ENCODE measurements at regions not wholly inside any gene's neighbourhood (a gene's known extent, or its start where the extent isn't known, plus 50 kb on each side); places are given as distances from the start of the nearest gene placed in this dataset.

DNA sequence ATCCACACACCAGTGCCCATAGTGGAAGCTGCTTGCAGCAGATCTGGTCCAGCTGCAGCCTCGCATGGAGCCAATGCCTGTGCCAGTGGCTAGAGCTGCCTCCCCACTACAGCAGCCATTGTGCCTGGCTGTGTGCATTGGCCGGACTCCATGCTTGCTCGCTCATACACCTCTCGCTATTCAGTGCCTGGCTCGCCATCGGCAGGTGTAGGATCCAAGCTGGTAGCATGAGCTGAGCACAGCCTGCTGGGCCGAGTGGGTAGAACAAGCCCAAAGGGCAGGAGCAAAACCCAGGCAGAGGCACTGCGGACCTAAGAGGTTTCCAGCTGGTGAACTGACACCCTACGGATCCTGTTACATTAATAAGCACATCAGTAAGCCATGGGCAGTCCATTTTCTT lies 1184.1 kb downstream of the AMY1C start:
- Histone ChIP-seq H3K36me3 (no peaks in the 10 kb centered on the region), H3K4me1 (ENCODE audit: low read depth) (no peaks in the 10 kb centered on the region), H3K27me3 (no peaks in the 10 kb centered on the region), H3K4me3 (no peak overlapping the region), H3K27ac (no peak overlapping the region), H3K9me3 (ENCODE audit: low read depth) (no peaks in the 10 kb centered on the region)
- DNase-seq (ENCODE audit: low read depth in 1 of 2, low spot score in 1 of 2), result no peak
- TF ChIP-seq, protein P1, sequence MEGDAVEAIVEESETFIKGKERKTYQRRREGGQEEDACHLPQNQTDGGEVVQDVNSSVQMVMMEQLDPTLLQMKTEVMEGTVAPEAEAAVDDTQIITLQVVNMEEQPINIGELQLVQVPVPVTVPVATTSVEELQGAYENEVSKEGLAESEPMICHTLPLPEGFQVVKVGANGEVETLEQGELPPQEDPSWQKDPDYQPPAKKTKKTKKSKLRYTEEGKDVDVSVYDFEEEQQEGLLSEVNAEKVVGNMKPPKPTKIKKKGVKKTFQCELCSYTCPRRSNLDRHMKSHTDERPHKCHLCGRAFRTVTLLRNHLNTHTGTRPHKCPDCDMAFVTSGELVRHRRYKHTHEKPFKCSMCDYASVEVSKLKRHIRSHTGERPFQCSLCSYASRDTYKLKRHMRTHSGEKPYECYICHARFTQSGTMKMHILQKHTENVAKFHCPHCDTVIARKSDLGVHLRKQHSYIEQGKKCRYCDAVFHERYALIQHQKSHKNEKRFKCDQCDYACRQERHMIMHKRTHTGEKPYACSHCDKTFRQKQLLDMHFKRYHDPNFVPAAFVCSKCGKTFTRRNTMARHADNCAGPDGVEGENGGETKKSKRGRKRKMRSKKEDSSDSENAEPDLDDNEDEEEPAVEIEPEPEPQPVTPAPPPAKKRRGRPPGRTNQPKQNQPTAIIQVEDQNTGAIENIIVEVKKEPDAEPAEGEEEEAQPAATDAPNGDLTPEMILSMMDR (IDR thresholded peaks at IDR 0.05; ENCODE audit: low read depth, low read length), result no peak

DNA sequence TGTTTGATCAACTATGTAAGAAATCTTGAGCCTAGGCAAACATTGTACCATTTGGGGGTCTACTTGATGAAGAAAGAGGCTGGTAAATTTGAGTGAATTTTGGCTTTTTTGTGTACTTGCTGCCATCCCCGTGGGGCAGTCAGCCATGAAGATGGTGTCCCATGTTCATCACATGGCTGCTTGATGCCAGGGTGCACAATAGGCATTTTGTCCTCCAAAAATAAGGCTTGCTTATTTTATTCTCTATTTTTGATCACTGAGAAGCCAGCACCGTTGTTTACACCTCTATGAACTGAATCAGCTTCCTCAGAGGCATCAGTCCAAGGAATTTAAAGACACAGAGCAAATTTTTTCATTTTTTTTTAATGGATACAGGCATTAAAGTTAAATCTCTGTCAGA lies 1195.7 kb downstream of the AMY1C start:
- Histone ChIP-seq H3K27me3 (no peaks in the 10 kb centered on the region), H3K36me3 (no peaks in the 10 kb centered on the region), H3K4me1 (ENCODE audit: low read depth) (no peaks in the 10 kb centered on the region), H3K4me3 (no peak overlapping the region), H3K27ac (no peak overlapping the region), H3K9me3 (ENCODE audit: low read depth) (no peaks in the 10 kb centered on the region)
- DNase-seq (ENCODE audit: low read depth in 1 of 2, low spot score in 1 of 2), result no peak
- TF ChIP-seq, protein P1 (IDR thresholded peaks at IDR 0.05; ENCODE audit: low read depth, low read length), result no peak

DNA sequence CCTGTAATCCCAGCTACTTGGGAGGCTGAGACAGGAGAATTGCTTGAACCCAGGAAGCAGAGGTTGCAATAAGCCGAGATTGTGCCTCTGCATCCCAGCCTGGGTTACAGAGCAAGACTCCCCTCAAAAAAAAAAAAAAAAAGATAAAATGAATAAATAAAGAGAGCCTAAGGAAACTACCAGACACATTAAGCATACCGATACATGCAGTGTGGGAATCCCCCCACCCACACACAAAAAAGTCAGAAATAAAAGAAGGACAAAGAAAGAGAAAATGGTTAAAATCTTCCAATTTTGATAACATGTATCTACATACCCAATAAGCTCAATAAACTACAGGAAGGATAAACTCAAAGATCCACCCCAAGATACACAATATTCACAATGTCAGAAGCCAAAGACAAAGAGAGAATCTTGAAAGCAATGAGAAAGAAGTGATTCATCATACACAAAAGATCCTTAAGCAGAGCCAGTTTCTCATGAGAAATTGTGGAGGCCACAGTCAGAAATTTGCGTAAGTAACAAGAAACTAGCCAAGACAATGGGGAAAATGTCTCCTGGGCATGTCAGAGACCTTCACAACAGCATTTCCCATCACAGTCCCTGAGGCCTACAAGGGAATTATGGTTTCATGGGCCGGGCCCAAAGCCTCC lies 1197.0 kb downstream of the AMY1C start:
- no peak for DNase-seq (ENCODE audit: low read depth in 1 of 2, low spot score in 1 of 2)
- H3K4me3 ChIP-seq, result no peak overlapping the region
- H3K36me3 ChIP-seq, result no peaks in the 10 kb centered on the region
- TF ChIP-seq, protein P1 (IDR thresholded peaks at IDR 0.05; ENCODE audit: low read depth, low read length), result no peak
- H3K27ac ChIP-seq, result no peak overlapping the region
- no peaks in the 10 kb centered on the region for H3K9me3 ChIP-seq (ENCODE audit: low read depth)
- H3K4me1 ChIP-seq (ENCODE audit: low read depth), result no peaks in the 10 kb centered on the region
- H3K27me3 ChIP-seq, result no peaks in the 10 kb centered on the region

DNA sequence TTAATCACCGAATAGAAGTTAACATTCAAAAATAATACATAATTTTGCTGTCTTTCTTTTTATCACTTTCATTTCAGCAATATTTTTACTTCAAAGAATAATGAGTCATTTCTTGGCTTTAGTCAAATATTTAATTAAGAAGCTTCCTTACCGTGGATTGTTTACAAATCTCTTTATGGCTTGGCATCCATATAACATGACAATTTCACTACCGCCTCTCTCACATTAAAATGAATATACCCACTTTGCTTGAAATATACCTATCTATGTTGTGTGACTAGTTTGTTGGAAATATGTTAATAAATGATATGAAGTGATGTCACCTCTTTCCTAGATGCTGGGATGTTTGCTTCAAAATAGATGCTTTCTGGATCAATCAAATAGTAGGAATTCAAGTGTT lies 1203.9 kb downstream of the AMY1C start:
- Histone ChIP-seq H3K9me3 (ENCODE audit: low read depth) (no peaks in the 10 kb centered on the region), H3K4me3 (no peak overlapping the region), H3K4me1 (ENCODE audit: low read depth) (no peaks in the 10 kb centered on the region), H3K27ac (no peak overlapping the region), H3K36me3 (no peaks in the 10 kb centered on the region), H3K27me3 (no peaks in the 10 kb centered on the region)
- TF ChIP-seq, protein P1 (IDR thresholded peaks at IDR 0.05; ENCODE audit: low read depth, low read length), result no peak
- no peak for DNase-seq (ENCODE audit: low read depth in 1 of 2, low spot score in 1 of 2)

DNA sequence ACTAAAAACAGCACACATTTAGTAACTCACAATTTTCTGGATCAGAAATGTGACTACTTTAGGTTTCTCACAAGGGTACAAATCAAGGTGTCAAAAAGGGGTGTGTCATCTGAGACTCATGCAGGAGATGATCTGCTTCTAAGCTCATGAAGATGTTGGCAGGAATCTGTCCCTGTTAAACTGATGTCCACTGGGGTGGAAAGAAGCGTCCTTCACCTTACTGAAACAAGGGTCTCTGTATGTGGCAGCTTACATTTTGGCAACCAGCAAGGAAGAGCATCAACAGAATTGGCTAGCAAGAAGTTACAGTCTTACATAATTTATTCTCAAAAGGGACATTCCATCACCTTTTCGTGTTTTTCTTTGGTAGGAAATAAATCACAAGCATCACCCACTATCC lies 1223.8 kb downstream of the AMY1C start:
- no peaks in the 10 kb centered on the region for H3K36me3 ChIP-seq
- H3K27ac ChIP-seq, result no peak overlapping the region
- no peaks in the 10 kb centered on the region for H3K9me3 ChIP-seq (ENCODE audit: low read depth)
- no peak for DNase-seq (ENCODE audit: low read depth in 1 of 2, low spot score in 1 of 2)
- TF ChIP-seq, protein P1 (IDR thresholded peaks at IDR 0.05; ENCODE audit: low read depth, low read length), result no peak
- no peaks in the 10 kb centered on the region for H3K27me3 ChIP-seq
- no peaks in the 10 kb centered on the region for H3K4me1 ChIP-seq (ENCODE audit: low read depth)
- H3K4me3 ChIP-seq, result no peak overlapping the region

Data from cardiac muscle cell (in vitro differentiated cells and primary cell).